SK-N-SH (cell line): ENCODE measurements at regions not wholly inside any gene's neighbourhood (a gene's known extent, or its start where the extent isn't known, plus 50 kb on each side); places are given as distances from the start of the nearest gene placed in this dataset.

Source experiments
- POLR2AphosphoS5 ChIP-seq: IDR thresholded peaks from 2 replicates; pipeline ENCODE4 v1.6.1; 2012; ENCODE audit warnings: low read depth, low read length
- RCOR1 ChIP-seq: fragments of 150-350 bp; IDR thresholded peaks from 2 replicates; pipeline ENCODE4 v1.6.1; 2017; ENCODE audit warnings: antibody characterized with exemption, low read length
- RFX5 ChIP-seq: IDR thresholded peaks from 2 replicates; pipeline ENCODE4 v1.6.1; 2012; ENCODE audit warnings: mild to moderate bottlenecking, improper control_type of control experiment, low read length
- SIN3A ChIP-seq: IDR thresholded peaks from 2 replicates; pipeline ENCODE4 v1.6.1; 2012; ENCODE audit warnings: low read depth, mild to moderate bottlenecking, low read length, moderate library complexity, borderline replicate concordance
- YY1 ChIP-seq: IDR thresholded peaks from 2 replicates; pipeline ENCODE4 v1.4.0; 2012; ENCODE audit warnings: low read depth, mild to moderate bottlenecking
- TF ChIP-seq, protein P1 (sequence below): fragments of 200-600 bp; sonication (generic); IDR thresholded peaks from 2 replicates; pipeline ENCODE4 v1.6.1; 2017; ENCODE audit warnings: antibody characterized with exemption, mild to moderate bottlenecking, moderate library complexity
- TF ChIP-seq, protein P2 (sequence below): IDR thresholded peaks from 2 replicates; pipeline ENCODE4 v1.6.1; 2012; ENCODE audit warnings: mild to moderate bottlenecking, low read depth, low read length, moderate library complexity

DNA sequence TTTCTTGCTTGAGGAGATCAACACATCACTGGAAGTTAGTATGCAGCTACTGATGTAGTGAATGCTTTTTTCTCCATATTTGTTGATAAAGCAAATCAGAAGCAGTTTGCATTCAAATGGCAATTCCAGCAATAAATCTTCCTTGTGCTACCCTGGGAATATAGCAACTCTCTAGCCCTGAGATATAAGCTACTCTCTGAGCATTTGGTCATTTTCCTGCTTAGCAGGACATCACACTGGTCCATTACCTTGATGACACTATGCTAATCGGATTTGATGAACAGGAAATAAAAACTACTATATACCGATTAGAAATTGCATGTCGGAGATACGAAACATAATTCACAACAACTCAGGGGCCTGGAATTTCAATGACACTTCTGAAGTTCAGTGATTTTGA, 152.7 kb downstream of the CBLN2 start:
- TF ChIP-seq, protein P1, sequence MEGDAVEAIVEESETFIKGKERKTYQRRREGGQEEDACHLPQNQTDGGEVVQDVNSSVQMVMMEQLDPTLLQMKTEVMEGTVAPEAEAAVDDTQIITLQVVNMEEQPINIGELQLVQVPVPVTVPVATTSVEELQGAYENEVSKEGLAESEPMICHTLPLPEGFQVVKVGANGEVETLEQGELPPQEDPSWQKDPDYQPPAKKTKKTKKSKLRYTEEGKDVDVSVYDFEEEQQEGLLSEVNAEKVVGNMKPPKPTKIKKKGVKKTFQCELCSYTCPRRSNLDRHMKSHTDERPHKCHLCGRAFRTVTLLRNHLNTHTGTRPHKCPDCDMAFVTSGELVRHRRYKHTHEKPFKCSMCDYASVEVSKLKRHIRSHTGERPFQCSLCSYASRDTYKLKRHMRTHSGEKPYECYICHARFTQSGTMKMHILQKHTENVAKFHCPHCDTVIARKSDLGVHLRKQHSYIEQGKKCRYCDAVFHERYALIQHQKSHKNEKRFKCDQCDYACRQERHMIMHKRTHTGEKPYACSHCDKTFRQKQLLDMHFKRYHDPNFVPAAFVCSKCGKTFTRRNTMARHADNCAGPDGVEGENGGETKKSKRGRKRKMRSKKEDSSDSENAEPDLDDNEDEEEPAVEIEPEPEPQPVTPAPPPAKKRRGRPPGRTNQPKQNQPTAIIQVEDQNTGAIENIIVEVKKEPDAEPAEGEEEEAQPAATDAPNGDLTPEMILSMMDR, result no peak
- no peak for TF ChIP-seq SIN3A
- TF ChIP-seq RFX5, result no peak
- TF ChIP-seq POLR2AphosphoS5, result no peak
- TF ChIP-seq, protein P2, sequence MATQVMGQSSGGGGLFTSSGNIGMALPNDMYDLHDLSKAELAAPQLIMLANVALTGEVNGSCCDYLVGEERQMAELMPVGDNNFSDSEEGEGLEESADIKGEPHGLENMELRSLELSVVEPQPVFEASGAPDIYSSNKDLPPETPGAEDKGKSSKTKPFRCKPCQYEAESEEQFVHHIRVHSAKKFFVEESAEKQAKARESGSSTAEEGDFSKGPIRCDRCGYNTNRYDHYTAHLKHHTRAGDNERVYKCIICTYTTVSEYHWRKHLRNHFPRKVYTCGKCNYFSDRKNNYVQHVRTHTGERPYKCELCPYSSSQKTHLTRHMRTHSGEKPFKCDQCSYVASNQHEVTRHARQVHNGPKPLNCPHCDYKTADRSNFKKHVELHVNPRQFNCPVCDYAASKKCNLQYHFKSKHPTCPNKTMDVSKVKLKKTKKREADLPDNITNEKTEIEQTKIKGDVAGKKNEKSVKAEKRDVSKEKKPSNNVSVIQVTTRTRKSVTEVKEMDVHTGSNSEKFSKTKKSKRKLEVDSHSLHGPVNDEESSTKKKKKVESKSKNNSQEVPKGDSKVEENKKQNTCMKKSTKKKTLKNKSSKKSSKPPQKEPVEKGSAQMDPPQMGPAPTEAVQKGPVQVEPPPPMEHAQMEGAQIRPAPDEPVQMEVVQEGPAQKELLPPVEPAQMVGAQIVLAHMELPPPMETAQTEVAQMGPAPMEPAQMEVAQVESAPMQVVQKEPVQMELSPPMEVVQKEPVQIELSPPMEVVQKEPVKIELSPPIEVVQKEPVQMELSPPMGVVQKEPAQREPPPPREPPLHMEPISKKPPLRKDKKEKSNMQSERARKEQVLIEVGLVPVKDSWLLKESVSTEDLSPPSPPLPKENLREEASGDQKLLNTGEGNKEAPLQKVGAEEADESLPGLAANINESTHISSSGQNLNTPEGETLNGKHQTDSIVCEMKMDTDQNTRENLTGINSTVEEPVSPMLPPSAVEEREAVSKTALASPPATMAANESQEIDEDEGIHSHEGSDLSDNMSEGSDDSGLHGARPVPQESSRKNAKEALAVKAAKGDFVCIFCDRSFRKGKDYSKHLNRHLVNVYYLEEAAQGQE, result no peak
- TF ChIP-seq YY1, result no peak
- no peak for TF ChIP-seq RCOR1
